ENCODE measurements at regions not wholly inside any gene's neighbourhood (a gene's known extent, or its start where the extent isn't known, plus 50 kb on each side); places are given as distances from the start of the nearest gene placed in this dataset.

- H3K9me3 ChIP-seq (ENCODE audit: control insufficient read depth, low read length) = no peaks in the 10 kb centered on the region
- H3K4me1 ChIP-seq (ENCODE audit: control insufficient read depth, insufficient read depth, low read length) = no peaks in the 10 kb centered on the region
- no peak for DNase-seq
- intact Hi-C loops (cut with DNase I) = no loop called here
- no peak overlapping the region for H3K4me3 ChIP-seq (ENCODE audit: low read length)
- no peaks in the 10 kb centered on the region for H3K27me3 ChIP-seq (ENCODE audit: control insufficient read depth, insufficient read depth)
- H3K27ac ChIP-seq (ENCODE audit: low read length) = no peak overlapping the region
- no peak for ATAC-seq
Measured at GRCh38 chr11:97871816-97872215, 1148.9 kb upstream of the CNTN5 start.

- DNase-seq (no peak), ATAC-seq (no peak)
- no peaks in the 10 kb centered on the region for H3K27me3 ChIP-seq (ENCODE audit: control insufficient read depth, insufficient read depth)
- no peak overlapping the region for H3K27ac ChIP-seq (ENCODE audit: low read length)
- intact Hi-C loops (cut with DNase I) = no loop called here
- no peaks in the 10 kb centered on the region for H3K4me1 ChIP-seq (ENCODE audit: control insufficient read depth, insufficient read depth, low read length)
- H3K9me3 ChIP-seq (ENCODE audit: control insufficient read depth, low read length) = no peaks in the 10 kb centered on the region
- H3K4me3 ChIP-seq (ENCODE audit: low read length) = no peak overlapping the region
Measured at GRCh38 chr11:97880209-97880608, 1140.5 kb upstream of the CNTN5 start.

DNA sequence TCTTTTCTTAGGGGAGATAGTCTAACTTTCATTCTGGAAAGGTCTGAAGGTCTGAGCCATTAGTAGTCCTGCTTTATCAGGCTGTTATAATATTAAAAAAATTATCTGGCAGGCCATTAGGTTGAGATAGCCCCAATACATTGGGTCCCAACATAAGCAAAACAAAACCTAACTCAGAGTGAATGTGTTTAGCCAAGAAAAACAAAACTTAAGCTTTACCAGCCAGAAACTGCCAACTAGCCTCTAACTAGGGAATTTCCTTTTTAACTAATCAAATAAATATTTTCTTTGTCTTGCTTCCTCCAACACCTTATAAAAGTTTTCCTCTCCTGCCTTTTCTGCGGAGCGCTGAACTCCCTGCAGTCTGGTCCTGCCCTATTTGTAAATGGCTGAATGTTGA lies 1137.7 kb upstream of the CNTN5 start:
- H3K27ac ChIP-seq (ENCODE audit: low read length) = no peak overlapping the region
- 73% methylated on average over 2 of the region's 2 CpGs for WGBS
- peak in 1 of 3 donors; percentile 34 for DNase-seq
- no peaks in the 10 kb centered on the region for H3K27me3 ChIP-seq (ENCODE audit: control insufficient read depth, insufficient read depth)
- H3K4me1 ChIP-seq (ENCODE audit: control insufficient read depth, insufficient read depth, low read length) = no peaks in the 10 kb centered on the region
- H3K4me3 ChIP-seq (ENCODE audit: low read length) = no peak overlapping the region
- intact Hi-C loops (cut with DNase I) = no loop called here
- no peaks in the 10 kb centered on the region for H3K9me3 ChIP-seq (ENCODE audit: control insufficient read depth, low read length)
- ATAC-seq = no peak

GRCh38 chr11:97888641-97889040 lies 1132.1 kb upstream of the CNTN5 start:
- intact Hi-C loops (cut with DNase I) = no loop called here
- DNase-seq (no peak), ATAC-seq (no peak)
- Histone ChIP-seq H3K4me1 (ENCODE audit: control insufficient read depth, insufficient read depth, low read length) (no peaks in the 10 kb centered on the region), H3K4me3 (ENCODE audit: low read length) (no peak overlapping the region), H3K9me3 (ENCODE audit: control insufficient read depth, low read length) (no peaks in the 10 kb centered on the region), H3K27me3 (ENCODE audit: control insufficient read depth, insufficient read depth) (no peaks in the 10 kb centered on the region), H3K27ac (ENCODE audit: low read length) (no peak overlapping the region)
- WGBS = 85% methylated on average over 2 of the region's 2 CpGs

GRCh38 chr11:97890466-97890865 lies 1130.3 kb upstream of the CNTN5 start:
- no peaks in the 10 kb centered on the region for H3K4me1 ChIP-seq (ENCODE audit: control insufficient read depth, insufficient read depth, low read length)
- intact Hi-C loops (cut with DNase I) = no loop called here
- DNase-seq = no peak
- H3K27ac ChIP-seq (ENCODE audit: low read length) = no peak overlapping the region
- H3K27me3 ChIP-seq (ENCODE audit: control insufficient read depth, insufficient read depth) = no peaks in the 10 kb centered on the region
- no peak for ATAC-seq
- H3K9me3 ChIP-seq (ENCODE audit: control insufficient read depth, low read length) = no peaks in the 10 kb centered on the region
- 75% methylated on average over 1 of the region's 1 CpG for WGBS
- no peak overlapping the region for H3K4me3 ChIP-seq (ENCODE audit: low read length)

GRCh38 chr11:97893612-97894011 lies 1127.1 kb upstream of the CNTN5 start:
- no peaks in the 10 kb centered on the region for H3K4me1 ChIP-seq (ENCODE audit: control insufficient read depth, insufficient read depth, low read length)
- H3K4me3 ChIP-seq (ENCODE audit: low read length) = no peak overlapping the region
- H3K27me3 ChIP-seq (ENCODE audit: control insufficient read depth, insufficient read depth) = no peaks in the 10 kb centered on the region
- intact Hi-C loops (cut with DNase I) = no loop called here
- 50% methylated on average over 2 of the region's 2 CpGs for WGBS
- no peaks in the 10 kb centered on the region for H3K9me3 ChIP-seq (ENCODE audit: control insufficient read depth, low read length)
- no peak overlapping the region for H3K27ac ChIP-seq (ENCODE audit: low read length)
- ATAC-seq (no peak), DNase-seq (no peak)

DNA sequence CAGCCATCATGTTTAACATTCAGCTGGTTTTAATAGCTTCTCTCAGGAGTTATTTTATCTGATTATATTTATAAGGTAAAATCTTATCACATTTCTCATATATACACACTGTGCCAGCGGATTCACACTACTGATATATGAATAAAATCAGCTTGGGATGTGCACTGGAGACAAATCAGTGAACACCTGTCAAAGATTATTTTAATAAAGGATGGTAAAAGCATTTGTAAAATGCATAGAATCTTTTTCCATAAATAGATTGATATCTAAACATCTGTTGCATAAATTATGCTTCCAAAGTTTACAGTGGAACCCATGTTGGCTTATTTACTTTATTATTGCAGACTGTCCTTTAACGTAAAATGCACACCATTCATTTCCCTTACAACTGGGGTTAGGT lies 1125.8 kb upstream of the CNTN5 start:
- Histone ChIP-seq H3K27ac (ENCODE audit: low read length) (no peak overlapping the region), H3K4me1 (ENCODE audit: control insufficient read depth, insufficient read depth, low read length) (no peaks in the 10 kb centered on the region), H3K9me3 (ENCODE audit: control insufficient read depth, low read length) (no peaks in the 10 kb centered on the region), H3K4me3 (ENCODE audit: low read length) (no peak overlapping the region), H3K27me3 (ENCODE audit: control insufficient read depth, insufficient read depth) (no peaks in the 10 kb centered on the region)
- ATAC-seq (no peak), DNase-seq (no peak)
- intact Hi-C loops (cut with DNase I) = no loop called here
- 74% methylated on average over 2 of the region's 2 CpGs for WGBS

DNA sequence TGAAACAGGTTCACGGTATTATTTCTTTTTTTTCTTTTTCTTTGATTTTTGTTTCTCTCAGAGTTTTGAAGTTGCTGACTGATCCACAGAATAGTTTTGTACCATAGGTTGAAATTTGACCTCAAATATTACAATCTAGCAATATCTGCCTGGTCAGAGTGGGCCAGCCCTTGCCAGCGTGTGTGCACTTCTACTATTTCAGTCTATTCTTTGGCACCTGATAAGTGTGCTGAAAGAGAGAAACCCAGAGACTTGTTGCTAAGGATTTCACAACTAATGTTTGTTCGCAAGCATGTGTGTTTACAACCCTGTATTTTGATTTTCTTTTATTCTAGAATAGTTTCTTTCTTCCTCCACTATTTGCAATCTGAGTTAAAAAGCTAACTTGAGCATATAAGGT lies 1125.2 kb upstream of the CNTN5 start:
- Histone ChIP-seq H3K27me3 (ENCODE audit: control insufficient read depth, insufficient read depth) (no peaks in the 10 kb centered on the region), H3K4me1 (ENCODE audit: control insufficient read depth, insufficient read depth, low read length) (no peaks in the 10 kb centered on the region), H3K27ac (ENCODE audit: low read length) (no peak overlapping the region), H3K9me3 (ENCODE audit: control insufficient read depth, low read length) (no peaks in the 10 kb centered on the region), H3K4me3 (ENCODE audit: low read length) (no peak overlapping the region)
- 70% methylated on average over 3 of the region's 3 CpGs for WGBS
- intact Hi-C loops (cut with DNase I) = no loop called here
- DNase-seq = peak in 2 of 3 donors; percentile 30 to 31
- ATAC-seq = peak in 1 of 2 donors; percentile 61

- 55% methylated on average over 1 of the region's 1 CpG for WGBS
- Histone ChIP-seq H3K27me3 (ENCODE audit: control insufficient read depth, insufficient read depth) (no peaks in the 10 kb centered on the region), H3K4me3 (ENCODE audit: low read length) (no peak overlapping the region), H3K27ac (ENCODE audit: low read length) (no peak overlapping the region), H3K9me3 (ENCODE audit: control insufficient read depth, low read length) (no peaks in the 10 kb centered on the region), H3K4me1 (ENCODE audit: control insufficient read depth, insufficient read depth, low read length) (no peaks in the 10 kb centered on the region)
- ATAC-seq (no peak), DNase-seq (no peak)
- intact Hi-C loops (cut with DNase I) = no loop called here
Measured at GRCh38 chr11:97902828-97903227, 1117.9 kb upstream of the CNTN5 start.

DNA sequence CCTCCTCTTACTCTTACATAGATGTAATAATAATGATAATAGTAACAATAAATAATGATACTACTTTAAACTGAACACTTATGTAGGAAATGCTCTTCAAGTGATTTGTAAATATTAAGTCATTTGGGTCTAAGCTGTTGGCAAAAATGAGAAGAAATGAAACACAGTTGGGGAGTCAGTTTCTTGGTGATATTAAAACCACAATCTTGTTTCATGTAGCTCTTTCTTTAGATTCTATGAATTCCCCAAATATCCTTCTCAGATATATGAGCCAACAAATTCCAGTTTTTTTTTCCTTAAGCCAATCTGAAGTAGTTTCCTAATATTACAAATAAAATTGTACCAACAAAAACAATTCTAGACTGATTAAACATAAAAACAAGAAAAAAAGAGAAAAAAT lies 1115.6 kb upstream of the CNTN5 start:
- Histone ChIP-seq H3K27ac (ENCODE audit: low read length) (no peak overlapping the region), H3K27me3 (ENCODE audit: control insufficient read depth, insufficient read depth) (no peaks in the 10 kb centered on the region), H3K4me3 (ENCODE audit: low read length) (no peak overlapping the region), H3K9me3 (ENCODE audit: control insufficient read depth, low read length) (no peaks in the 10 kb centered on the region), H3K4me1 (ENCODE audit: control insufficient read depth, insufficient read depth, low read length) (no peaks in the 10 kb centered on the region)
- ATAC-seq (no peak), DNase-seq (no peak)
- intact Hi-C loops (cut with DNase I) = no loop called here

DNA sequence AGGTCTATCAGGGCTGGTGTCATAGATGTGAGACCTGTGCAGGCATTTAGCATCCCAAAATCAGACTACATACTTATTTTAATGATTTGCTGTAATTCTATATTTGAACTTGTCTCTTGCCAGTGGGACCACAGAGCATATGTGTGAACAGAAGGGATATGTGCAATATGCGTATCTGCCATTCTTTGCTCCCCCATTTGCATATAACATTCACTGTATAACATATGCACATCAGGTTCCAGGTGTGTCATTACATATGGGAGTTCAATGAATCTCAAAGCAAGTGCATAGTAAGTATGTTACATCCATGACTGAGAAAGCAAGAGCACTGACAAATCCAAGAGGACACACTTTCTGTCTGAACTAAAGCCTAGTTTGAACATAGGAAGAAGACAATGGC lies 1115.1 kb upstream of the CNTN5 start:
- Histone ChIP-seq H3K9me3 (ENCODE audit: control insufficient read depth, low read length) (no peaks in the 10 kb centered on the region), H3K27me3 (ENCODE audit: control insufficient read depth, insufficient read depth) (no peaks in the 10 kb centered on the region), H3K4me3 (ENCODE audit: low read length) (no peak overlapping the region), H3K4me1 (ENCODE audit: control insufficient read depth, insufficient read depth, low read length) (no peaks in the 10 kb centered on the region), H3K27ac (ENCODE audit: low read length) (no peak overlapping the region)
- intact Hi-C loops (cut with DNase I) = no loop called here
- no peak for ATAC-seq
- 96% methylated on average over 1 of the region's 1 CpG for WGBS
- DNase-seq = no peak

DNA sequence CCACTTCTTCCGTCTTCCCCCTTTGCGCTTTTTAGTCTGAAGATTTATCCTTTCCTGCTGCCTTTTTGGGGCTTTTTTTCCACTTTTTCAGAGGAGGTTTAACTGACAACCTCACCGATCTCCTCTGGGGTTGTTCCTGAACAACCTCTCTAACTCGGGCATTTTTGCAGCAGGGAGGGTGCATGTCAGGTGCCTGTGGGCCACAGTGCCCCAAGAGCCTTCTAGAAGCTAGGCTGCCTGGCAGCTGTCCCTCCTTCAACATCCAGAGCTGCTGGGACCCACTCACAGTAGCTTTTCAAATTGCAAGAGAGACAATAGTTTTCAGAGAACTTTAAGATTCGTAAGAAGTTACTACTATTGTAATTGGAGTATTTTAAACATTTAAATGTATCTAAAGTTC lies 1112.4 kb upstream of the CNTN5 start:
- 84% methylated on average over 5 of the region's 5 CpGs for WGBS
- H3K9me3 ChIP-seq (ENCODE audit: control insufficient read depth, low read length) = no peaks in the 10 kb centered on the region
- H3K4me1 ChIP-seq (ENCODE audit: control insufficient read depth, insufficient read depth, low read length) = no peaks in the 10 kb centered on the region
- no peak overlapping the region for H3K27ac ChIP-seq (ENCODE audit: low read length)
- no peak for ATAC-seq
- intact Hi-C loops (cut with DNase I) = no loop called here
- H3K27me3 ChIP-seq (ENCODE audit: control insufficient read depth, insufficient read depth) = no peaks in the 10 kb centered on the region
- no peak for DNase-seq
- H3K4me3 ChIP-seq (ENCODE audit: low read length) = no peak overlapping the region

Data from right cardiac atrium (tissue), 5 donors.